ENCODE measurements at regions not wholly inside any gene's neighbourhood (a gene's known extent, or its start where the extent isn't known, plus 50 kb on each side); places are given as distances from the start of the nearest gene placed in this dataset.
A peak's percentile ranks its signal among the peaks of the same experiment; 100 is the strongest.
"Not testable (repeated sequence)": the region's sequence is repeated elsewhere in the genome, so short reads cannot be mapped to it uniquely, and the experiment has no call there.

DNA sequence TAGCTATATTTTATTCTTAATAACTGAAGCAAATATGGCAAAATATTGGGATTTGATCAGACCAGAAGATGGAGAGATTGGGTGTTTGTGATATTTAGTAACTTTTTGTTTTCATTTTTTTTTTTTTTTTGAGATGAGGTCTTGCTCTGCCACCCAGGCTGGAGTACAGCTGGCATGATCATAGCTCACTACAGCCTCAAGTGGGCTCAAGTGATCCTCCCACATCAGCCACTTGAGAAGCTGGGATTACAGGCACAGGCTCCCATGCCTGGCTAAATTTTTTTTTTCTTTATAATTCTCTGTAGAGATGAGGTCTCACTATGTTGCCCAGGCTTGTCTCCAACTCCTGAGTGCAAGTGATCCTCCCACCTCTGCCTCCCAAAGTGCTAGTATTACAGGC, 686.4 kb downstream of the CDY1 start:
- SMC1A ChIA-PET (ENCODE audit: uncharacterized antibody, unreplicated experiment): not testable (repeated sequence)

DNA sequence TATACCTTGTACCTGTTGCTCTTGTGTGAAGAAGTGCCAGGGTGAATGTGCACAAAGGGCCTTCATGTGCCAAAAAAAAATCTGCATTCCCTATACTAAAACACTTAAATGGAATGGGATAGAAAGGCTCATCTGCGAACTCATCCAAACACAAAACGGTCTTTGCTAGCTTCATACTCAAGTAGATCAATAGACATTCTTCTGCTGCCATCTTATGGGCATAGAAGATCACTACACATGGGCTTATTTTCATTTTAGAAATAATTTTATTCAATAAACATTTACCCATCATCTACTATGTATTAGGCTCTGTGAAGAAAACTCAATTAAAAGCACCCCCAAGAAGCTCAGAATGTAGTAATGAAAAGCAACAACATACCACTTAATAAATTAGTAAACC, 693.1 kb downstream of the CDY1 start:
- H3K9ac ChIP-seq (ENCODE audit: control insufficient read depth, insufficient read depth, low read length); FAIRE-seq; DNase-seq (ENCODE audit: low read depth, low spot score); CTCF ChIA-PET; H3K79me2 ChIP-seq (ENCODE audit: control insufficient read depth, insufficient read depth, low read length); H3K36me3 ChIP-seq (ENCODE audit: control insufficient read depth in 2 of 2, insufficient read depth in 2 of 2, low read length in 1 of 2); H3K4me3 ChIP-seq; H3K9me3 ChIP-seq (replicated peaks; ENCODE audit: control insufficient read depth, insufficient read depth, low read length); SMC1A ChIA-PET (ENCODE audit: uncharacterized antibody, unreplicated experiment); H3K4me1 ChIP-seq (ENCODE audit: control insufficient read depth, insufficient read depth, low read length); H2AFZ ChIP-seq (ENCODE audit: control insufficient read depth, low read depth, low read length); H3K27me3 ChIP-seq (replicated peaks in 1 of 2; ENCODE audit: control insufficient read depth in 2 of 2, insufficient read depth in 2 of 2, low read length in 1 of 2); H3K27ac ChIP-seq (ENCODE audit: control insufficient read depth, insufficient read depth); ATAC-seq; in situ Hi-C loops (cut with MboI); H4K20me1 ChIP-seq (ENCODE audit: control insufficient read depth, insufficient read depth); RAD21 ChIA-PET (ENCODE audit: unreplicated experiment); intact Hi-C loops (cut with micrococcal nuclease; ENCODE audit: unreplicated experiment); H3K4me2 ChIP-seq (ENCODE audit: control insufficient read depth, insufficient read depth); POLR2A ChIA-PET; BruUV-seq (replicated peaks): not testable (repeated sequence)
- WGBS (ENCODE audit: insufficient coverage, insufficient replicate concordance, low lambda C conversion rate, missing lambda C conversion rate): 75% methylated on average over 2 of the region's 2 CpGs
- TF ChIP-seq RAD21 (IDR thresholded peaks at IDR 0.05; ENCODE audit: insufficient read depth, low read depth, low read length): 0 out of 2 replicates have a peak, but pooled peaks have one; percentile 11

More for the DNA sequence above, 686.4 kb downstream of the CDY1 start:
- CTCF ChIA-PET; DNase-seq (ENCODE audit: low read depth, low spot score); H3K27me3 ChIP-seq (replicated peaks in 1 of 2; ENCODE audit: control insufficient read depth in 2 of 2, insufficient read depth in 2 of 2, low read length in 1 of 2); H3K27ac ChIP-seq (ENCODE audit: control insufficient read depth, insufficient read depth); FAIRE-seq; BruUV-seq (replicated peaks); ATAC-seq; RAD21 ChIA-PET (ENCODE audit: unreplicated experiment); H3K79me2 ChIP-seq (ENCODE audit: control insufficient read depth, insufficient read depth, low read length); in situ Hi-C loops (cut with MboI); H3K4me1 ChIP-seq (ENCODE audit: control insufficient read depth, insufficient read depth, low read length); H3K36me3 ChIP-seq (ENCODE audit: control insufficient read depth in 2 of 2, insufficient read depth in 2 of 2, low read length in 1 of 2); H3K9me3 ChIP-seq (replicated peaks; ENCODE audit: control insufficient read depth, insufficient read depth, low read length); H3K4me3 ChIP-seq; POLR2A ChIA-PET; H4K20me1 ChIP-seq (ENCODE audit: control insufficient read depth, insufficient read depth); H3K4me2 ChIP-seq (ENCODE audit: control insufficient read depth, insufficient read depth); H3K9ac ChIP-seq (ENCODE audit: control insufficient read depth, insufficient read depth, low read length); intact Hi-C loops (cut with micrococcal nuclease; ENCODE audit: unreplicated experiment); H2AFZ ChIP-seq (ENCODE audit: control insufficient read depth, low read depth, low read length): not testable (repeated sequence)

DNA sequence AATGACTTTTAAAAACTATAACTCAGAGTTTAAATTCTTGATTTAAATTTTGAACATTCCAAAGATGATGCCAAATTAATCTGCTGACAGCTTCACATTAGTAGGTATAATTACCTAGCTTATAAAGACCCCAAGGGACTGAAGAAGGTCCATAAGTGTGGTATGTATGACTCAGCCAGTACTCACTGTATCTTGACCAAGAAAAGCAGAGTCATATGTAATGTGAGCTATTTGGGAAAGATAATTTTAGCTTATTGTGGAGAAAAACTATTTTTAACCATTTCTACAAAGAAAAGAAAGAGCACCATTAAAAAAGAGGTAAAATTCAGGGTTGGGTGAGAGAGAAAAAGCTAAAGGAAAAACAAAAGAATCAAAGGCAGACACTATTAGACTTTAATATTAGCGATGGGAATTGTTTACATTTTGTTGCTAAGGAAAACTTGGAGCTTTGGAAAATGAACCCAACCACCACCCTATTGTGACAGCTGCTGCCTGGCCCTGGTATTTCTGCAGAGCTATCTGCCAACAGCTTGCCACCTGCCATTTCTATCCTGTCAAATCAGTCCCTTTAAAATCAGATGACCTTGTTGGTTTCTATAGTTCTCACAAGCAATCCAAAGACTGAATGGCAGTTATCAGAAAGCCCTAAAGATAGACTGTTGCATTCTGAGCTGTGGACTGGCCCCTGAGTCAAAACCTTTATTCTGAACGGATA, 697.7 kb downstream of the CDY1 start:
- CTCF ChIA-PET; POLR2A ChIA-PET; RAD21 ChIA-PET (ENCODE audit: unreplicated experiment); H3K4me1 ChIP-seq (ENCODE audit: control insufficient read depth, insufficient read depth, low read length); intact Hi-C loops (cut with micrococcal nuclease; ENCODE audit: unreplicated experiment); H3K9me3 ChIP-seq (replicated peaks; ENCODE audit: control insufficient read depth, insufficient read depth, low read length); H3K4me2 ChIP-seq (ENCODE audit: control insufficient read depth, insufficient read depth); H3K79me2 ChIP-seq (ENCODE audit: control insufficient read depth, insufficient read depth, low read length); ATAC-seq; H3K27ac ChIP-seq (ENCODE audit: control insufficient read depth, insufficient read depth); H3K27me3 ChIP-seq (replicated peaks in 1 of 2; ENCODE audit: control insufficient read depth in 2 of 2, insufficient read depth in 2 of 2, low read length in 1 of 2); SMC1A ChIA-PET (ENCODE audit: uncharacterized antibody, unreplicated experiment); FAIRE-seq; H2AFZ ChIP-seq (ENCODE audit: control insufficient read depth, low read depth, low read length); H3K9ac ChIP-seq (ENCODE audit: control insufficient read depth, insufficient read depth, low read length); in situ Hi-C loops (cut with MboI); BruUV-seq (replicated peaks); H4K20me1 ChIP-seq (ENCODE audit: control insufficient read depth, insufficient read depth); H3K36me3 ChIP-seq (ENCODE audit: control insufficient read depth in 2 of 2, insufficient read depth in 2 of 2, low read length in 1 of 2); DNase-seq (ENCODE audit: low read depth, low spot score); H3K4me3 ChIP-seq: not testable (repeated sequence)
- WGBS (ENCODE audit: insufficient coverage, insufficient replicate concordance, low lambda C conversion rate, missing lambda C conversion rate): no CpG with 5 or more reads among the region's 2 CpGs

DNA sequence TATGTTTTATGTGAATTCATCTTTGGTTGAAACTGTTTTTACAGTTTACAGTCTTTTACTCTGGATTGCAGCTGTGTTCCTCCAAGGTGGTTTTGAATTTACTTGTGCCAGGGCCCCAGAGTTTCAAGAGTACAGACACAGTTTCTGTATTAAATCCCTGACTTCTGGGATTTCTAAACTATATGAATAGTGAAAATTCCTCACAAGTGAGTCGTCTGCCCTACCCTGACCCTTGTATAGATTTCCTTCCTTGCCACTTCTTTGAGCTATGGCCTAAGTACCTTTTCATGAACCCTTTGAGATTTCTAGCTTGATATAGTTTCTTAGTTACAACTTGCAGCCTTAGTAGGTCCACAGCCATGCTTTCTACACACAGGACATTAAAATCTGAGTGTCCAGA, 700.8 kb downstream of the CDY1 start:
- H3K4me2 ChIP-seq (ENCODE audit: control insufficient read depth, insufficient read depth); H3K9ac ChIP-seq (ENCODE audit: control insufficient read depth, insufficient read depth, low read length); FAIRE-seq; H3K79me2 ChIP-seq (ENCODE audit: control insufficient read depth, insufficient read depth, low read length); RAD21 ChIA-PET (ENCODE audit: unreplicated experiment); intact Hi-C loops (cut with micrococcal nuclease; ENCODE audit: unreplicated experiment); CTCF ChIA-PET; SMC1A ChIA-PET (ENCODE audit: uncharacterized antibody, unreplicated experiment); H3K4me1 ChIP-seq (ENCODE audit: control insufficient read depth, insufficient read depth, low read length); BruUV-seq (replicated peaks); H4K20me1 ChIP-seq (ENCODE audit: control insufficient read depth, insufficient read depth); H3K4me3 ChIP-seq; DNase-seq (ENCODE audit: low read depth, low spot score); H3K36me3 ChIP-seq (ENCODE audit: control insufficient read depth in 2 of 2, insufficient read depth in 2 of 2, low read length in 1 of 2); ATAC-seq; H3K27ac ChIP-seq (ENCODE audit: control insufficient read depth, insufficient read depth); H3K9me3 ChIP-seq (replicated peaks; ENCODE audit: control insufficient read depth, insufficient read depth, low read length); in situ Hi-C loops (cut with MboI); POLR2A ChIA-PET; H2AFZ ChIP-seq (ENCODE audit: control insufficient read depth, low read depth, low read length); H3K27me3 ChIP-seq (replicated peaks in 1 of 2; ENCODE audit: control insufficient read depth in 2 of 2, insufficient read depth in 2 of 2, low read length in 1 of 2): not testable (repeated sequence)
- no CpG with 5 or more reads among the region's 1 CpG for WGBS (ENCODE audit: insufficient coverage, insufficient replicate concordance, low lambda C conversion rate, missing lambda C conversion rate)

All from GM12878 (cell line).